ENCODE measurements at regions not wholly inside any gene's neighbourhood (a gene's known extent, or its start where the extent isn't known, plus 50 kb on each side); places are given as distances from the start of the nearest gene placed in this dataset.

DNA sequence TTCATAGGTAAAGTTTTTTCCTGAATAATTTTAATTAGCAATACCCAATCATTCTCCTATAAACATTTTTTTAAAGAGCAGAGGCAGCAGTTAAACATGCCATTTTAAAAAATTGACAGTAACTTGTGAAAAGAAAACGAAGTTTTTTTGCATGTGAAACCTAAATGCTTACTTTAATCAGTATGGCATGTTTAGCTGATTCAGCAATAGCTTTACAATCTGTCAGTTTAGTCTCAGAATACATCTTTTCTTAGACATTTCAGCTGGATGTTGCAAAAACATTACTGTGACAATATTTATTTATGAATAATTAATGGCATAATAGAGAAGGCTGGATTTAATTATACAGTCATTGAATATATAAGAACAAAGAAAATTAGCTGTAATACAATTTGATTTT, 1132.4 kb upstream of the ADGRL2 start:
- Histone ChIP-seq H3K4me1 (ENCODE audit: control insufficient read depth in 1 of 2, insufficient read depth in 2 of 2, low read length in 2 of 2) (no peaks in the 10 kb centered on the region), H3K36me3 (replicated peaks in 1 of 2; ENCODE audit: control insufficient read depth in 1 of 2, insufficient read depth in 2 of 2, low read length in 2 of 2) (no peaks in the 10 kb centered on the region), H3K79me2 (ENCODE audit: insufficient read depth, low read length) (no peaks in the 10 kb centered on the region), H3K4me2 (replicated peaks; ENCODE audit: extremely low read depth, low read length, poor library complexity, severe bottlenecking) (no peak overlapping the region), H3K4me3 (replicated peaks in 1 of 3; ENCODE audit: low read depth in 2 of 3, low read length in 3 of 3) (no peak overlapping the region), H2AFZ (ENCODE audit: insufficient read depth, low read depth, low read length, poor library complexity, severe bottlenecking) (no peak overlapping the region), H3K9ac (ENCODE audit: insufficient read depth, low read length, poor library complexity, severe bottlenecking) (no peak overlapping the region), H3K9me3 (replicated peaks in 1 of 2; ENCODE audit: control insufficient read depth in 1 of 2, insufficient read depth in 1 of 2, low read length in 2 of 2) (peaks cover 0 to 4% of the 10 kb centered on the region in 2 donors), H4K20me1 (ENCODE audit: insufficient read depth, low read length) (no peaks in the 10 kb centered on the region), H3K27ac (ENCODE audit: low read depth in 1 of 2, low read length in 2 of 2) (no peak overlapping the region), H3K27me3 (ENCODE audit: control insufficient read depth in 2 of 2, insufficient read depth in 2 of 2, low read length in 2 of 2) (no peaks in the 10 kb centered on the region)
- Mint-ChIP-seq H3K4me1 (no peaks in the 10 kb centered on the region), H3K27ac (no peak overlapping the region), H3K36me3 (no peaks in the 10 kb centered on the region), H3K4me3 (no peak overlapping the region), H3K27me3 (ENCODE audit: low read depth in 3 of 3) (peaks cover 0 to 3% (median 0%) of the 10 kb centered on the region in 3 donors), H3K9me3 (peaks cover 0 to 6% (median 4%) of the 10 kb centered on the region in 7 donors)
- intact Hi-C loops (cut with micrococcal nuclease) = no loop called here
- no CpG with 5 or more reads among the region's 1 CpG for WGBS (ENCODE audit: insufficient coverage)
- TF ChIP-seq, protein P1, sequence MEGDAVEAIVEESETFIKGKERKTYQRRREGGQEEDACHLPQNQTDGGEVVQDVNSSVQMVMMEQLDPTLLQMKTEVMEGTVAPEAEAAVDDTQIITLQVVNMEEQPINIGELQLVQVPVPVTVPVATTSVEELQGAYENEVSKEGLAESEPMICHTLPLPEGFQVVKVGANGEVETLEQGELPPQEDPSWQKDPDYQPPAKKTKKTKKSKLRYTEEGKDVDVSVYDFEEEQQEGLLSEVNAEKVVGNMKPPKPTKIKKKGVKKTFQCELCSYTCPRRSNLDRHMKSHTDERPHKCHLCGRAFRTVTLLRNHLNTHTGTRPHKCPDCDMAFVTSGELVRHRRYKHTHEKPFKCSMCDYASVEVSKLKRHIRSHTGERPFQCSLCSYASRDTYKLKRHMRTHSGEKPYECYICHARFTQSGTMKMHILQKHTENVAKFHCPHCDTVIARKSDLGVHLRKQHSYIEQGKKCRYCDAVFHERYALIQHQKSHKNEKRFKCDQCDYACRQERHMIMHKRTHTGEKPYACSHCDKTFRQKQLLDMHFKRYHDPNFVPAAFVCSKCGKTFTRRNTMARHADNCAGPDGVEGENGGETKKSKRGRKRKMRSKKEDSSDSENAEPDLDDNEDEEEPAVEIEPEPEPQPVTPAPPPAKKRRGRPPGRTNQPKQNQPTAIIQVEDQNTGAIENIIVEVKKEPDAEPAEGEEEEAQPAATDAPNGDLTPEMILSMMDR (IDR thresholded peaks at IDR 0.05) = no peak
- no peak for DNase-seq

DNA sequence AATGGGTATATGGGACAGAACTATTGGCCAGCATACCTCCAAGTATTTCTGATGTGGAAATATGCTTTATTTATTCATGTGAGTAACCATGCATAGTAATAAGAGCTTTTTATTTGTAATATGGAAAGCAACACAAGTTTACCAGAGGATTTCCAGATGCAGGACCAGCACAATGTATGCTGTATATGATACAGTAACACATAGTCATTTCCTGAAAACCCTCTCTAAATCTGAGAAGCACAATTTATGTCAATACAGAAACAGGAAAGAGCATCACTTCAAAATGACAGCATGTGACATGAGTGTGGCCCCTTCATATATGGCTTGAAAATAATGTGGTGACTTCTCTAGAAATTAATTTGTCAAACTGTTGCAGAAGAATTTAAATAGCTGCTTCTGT, 1134.7 kb upstream of the ADGRL2 start:
- no peaks in the 10 kb centered on the region for H3K36me3 ChIP-seq (replicated peaks in 1 of 2; ENCODE audit: control insufficient read depth in 1 of 2, insufficient read depth in 2 of 2, low read length in 2 of 2)
- Mint-ChIP-seq H3K27ac (no peak overlapping the region), H3K27me3 (ENCODE audit: low read depth in 3 of 3) (no peaks in the 10 kb centered on the region), H3K9me3 (peaks cover 0 to 6% (median 3%) of the 10 kb centered on the region in 7 donors), H3K4me3 (no peak overlapping the region), H3K4me1 (no peaks in the 10 kb centered on the region), H3K36me3 (no peaks in the 10 kb centered on the region)
- H3K79me2 ChIP-seq (ENCODE audit: insufficient read depth, low read length) = no peaks in the 10 kb centered on the region
- no peaks in the 10 kb centered on the region for H3K27me3 ChIP-seq (ENCODE audit: control insufficient read depth in 2 of 2, insufficient read depth in 2 of 2, low read length in 2 of 2)
- TF ChIP-seq, protein P1 (IDR thresholded peaks at IDR 0.05) = no peak
- H3K9me3 ChIP-seq (replicated peaks in 1 of 2; ENCODE audit: control insufficient read depth in 1 of 2, insufficient read depth in 1 of 2, low read length in 2 of 2) = no peaks in the 10 kb centered on the region
- no peak overlapping the region for H2AFZ ChIP-seq (ENCODE audit: insufficient read depth, low read depth, low read length, poor library complexity, severe bottlenecking)
- no peaks in the 10 kb centered on the region for H3K4me1 ChIP-seq (ENCODE audit: control insufficient read depth in 1 of 2, insufficient read depth in 2 of 2, low read length in 2 of 2)
- H3K4me3 ChIP-seq (replicated peaks in 1 of 3; ENCODE audit: low read depth in 2 of 3, low read length in 3 of 3) = no peak overlapping the region
- no peak overlapping the region for H3K9ac ChIP-seq (ENCODE audit: insufficient read depth, low read length, poor library complexity, severe bottlenecking)
- H3K4me2 ChIP-seq (replicated peaks; ENCODE audit: extremely low read depth, low read length, poor library complexity, severe bottlenecking) = no peak overlapping the region
- no peaks in the 10 kb centered on the region for H4K20me1 ChIP-seq (ENCODE audit: insufficient read depth, low read length)
- intact Hi-C loops (cut with micrococcal nuclease) = no loop called here
- no peak for DNase-seq
- H3K27ac ChIP-seq (ENCODE audit: low read depth in 1 of 2, low read length in 2 of 2) = no peak overlapping the region
